Epithelial cell of proximal tubule (primary cell): ENCODE measurements at regions not wholly inside any gene's neighbourhood (a gene's known extent, or its start where the extent isn't known, plus 50 kb on each side); places are given as distances from the start of the nearest gene placed in this dataset.

ENCODE experiments used
- DNase-seq: peaks from one replicate; pipeline ENCODE4 v3.0.0-alpha.2; 2011; ENCODE audit warnings: low read depth
- H3K4me3 ChIP-seq: 2 replicates; pipeline ENCODE4 v1.5.1; 2011; ENCODE audit warnings: low read depth, mild to moderate bottlenecking, low read length
- TF ChIP-seq, protein P1 (sequence below): conservative IDR thresholded peaks from 2 replicates; pipeline ENCODE4 v1.5.1; 2012; ENCODE audit warnings: low read depth, mild to moderate bottlenecking, low read length

DNA sequence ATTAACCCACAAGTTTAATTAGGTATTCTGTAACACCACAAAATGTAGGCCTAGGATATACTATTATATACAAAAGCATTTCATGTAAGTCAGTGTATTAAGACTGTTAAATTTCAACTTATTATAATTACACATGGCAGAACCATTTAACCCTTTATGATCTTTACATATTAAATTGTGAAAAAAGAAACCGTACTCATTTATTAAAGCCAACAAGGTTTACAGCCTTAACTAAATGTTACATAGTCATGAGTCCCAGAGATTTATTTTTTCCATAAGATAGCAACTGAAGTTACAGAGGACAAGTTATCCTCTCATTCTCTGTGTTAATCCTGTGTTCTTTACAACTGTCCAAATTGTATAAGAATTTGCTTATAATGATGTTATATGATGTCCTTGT is 615.8 kb upstream of the AGTR1 start:
- DNase-seq = no peak
- TF ChIP-seq, protein P1, sequence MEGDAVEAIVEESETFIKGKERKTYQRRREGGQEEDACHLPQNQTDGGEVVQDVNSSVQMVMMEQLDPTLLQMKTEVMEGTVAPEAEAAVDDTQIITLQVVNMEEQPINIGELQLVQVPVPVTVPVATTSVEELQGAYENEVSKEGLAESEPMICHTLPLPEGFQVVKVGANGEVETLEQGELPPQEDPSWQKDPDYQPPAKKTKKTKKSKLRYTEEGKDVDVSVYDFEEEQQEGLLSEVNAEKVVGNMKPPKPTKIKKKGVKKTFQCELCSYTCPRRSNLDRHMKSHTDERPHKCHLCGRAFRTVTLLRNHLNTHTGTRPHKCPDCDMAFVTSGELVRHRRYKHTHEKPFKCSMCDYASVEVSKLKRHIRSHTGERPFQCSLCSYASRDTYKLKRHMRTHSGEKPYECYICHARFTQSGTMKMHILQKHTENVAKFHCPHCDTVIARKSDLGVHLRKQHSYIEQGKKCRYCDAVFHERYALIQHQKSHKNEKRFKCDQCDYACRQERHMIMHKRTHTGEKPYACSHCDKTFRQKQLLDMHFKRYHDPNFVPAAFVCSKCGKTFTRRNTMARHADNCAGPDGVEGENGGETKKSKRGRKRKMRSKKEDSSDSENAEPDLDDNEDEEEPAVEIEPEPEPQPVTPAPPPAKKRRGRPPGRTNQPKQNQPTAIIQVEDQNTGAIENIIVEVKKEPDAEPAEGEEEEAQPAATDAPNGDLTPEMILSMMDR = no peak
- H3K4me3 ChIP-seq = no peak overlapping the region

DNA sequence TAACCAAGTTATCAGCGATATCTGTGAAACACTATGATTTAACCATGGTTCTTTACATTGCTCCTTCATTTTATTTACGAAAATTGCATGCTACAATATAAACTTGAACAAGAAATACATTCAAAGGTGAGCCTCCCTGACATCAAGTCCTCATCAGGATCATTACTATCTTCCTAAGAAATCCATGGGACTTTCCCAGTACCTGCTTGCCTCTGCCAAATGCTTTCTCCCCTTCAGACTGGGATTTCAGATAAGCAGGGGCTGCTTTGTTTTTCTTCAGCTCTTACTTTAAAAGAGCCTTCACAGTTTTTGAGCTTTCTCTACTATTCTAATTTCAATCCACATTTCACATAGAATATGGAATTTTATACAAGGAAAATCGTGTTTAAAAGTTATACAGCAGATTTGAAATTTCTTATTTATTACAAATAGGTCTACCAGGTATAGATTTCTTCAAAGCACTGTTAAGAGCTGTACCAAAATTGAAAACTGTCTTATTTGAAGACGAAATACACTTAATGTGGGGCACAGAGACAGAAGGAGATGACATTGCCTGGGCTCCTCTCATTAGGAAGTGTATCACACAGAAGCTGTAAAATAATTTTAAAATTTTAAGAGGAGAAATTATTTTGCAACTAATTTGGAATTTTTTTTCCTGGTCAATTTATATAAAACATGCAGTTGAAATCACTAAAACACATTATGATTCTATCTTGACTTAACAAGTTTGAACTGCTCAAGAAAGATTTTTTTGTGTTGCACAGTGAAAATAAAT is 615.0 kb upstream of the AGTR1 start:
- TF ChIP-seq, protein P1 = no peak
- no peak overlapping the region for H3K4me3 ChIP-seq
- no peak for DNase-seq

DNA sequence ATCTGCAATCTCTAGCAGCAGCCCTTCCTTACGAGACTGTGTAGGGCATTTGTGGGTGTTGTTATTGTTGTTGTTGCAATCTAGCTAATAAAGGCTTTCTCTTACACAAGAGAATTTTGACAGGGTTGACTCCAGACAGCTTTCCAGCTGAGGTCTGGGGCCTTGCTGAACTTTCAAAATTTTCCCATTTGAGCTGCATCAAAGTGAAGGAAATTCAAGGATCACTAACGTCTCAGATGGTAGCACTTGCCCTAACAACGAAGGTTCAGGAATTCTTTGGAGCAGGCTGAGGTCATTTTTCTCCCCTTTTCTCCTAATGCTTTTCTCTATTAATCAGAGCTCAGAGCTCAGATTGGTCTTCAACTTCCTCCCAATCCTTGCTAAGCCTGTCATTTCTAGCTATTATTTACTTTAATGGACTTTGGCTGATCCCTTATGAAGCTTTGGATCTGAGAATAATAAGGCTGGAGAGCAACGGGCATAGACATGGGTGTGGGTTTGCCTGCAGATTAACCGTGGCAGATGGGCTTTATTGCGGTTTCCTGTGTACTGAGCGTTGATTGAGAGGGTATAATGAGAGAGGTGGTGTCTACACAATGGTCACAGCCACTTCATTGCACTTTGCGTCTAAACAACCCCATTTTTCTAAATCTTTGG is 614.0 kb upstream of the AGTR1 start:
- DNase-seq = no peak
- TF ChIP-seq, protein P1 = no peak
- H3K4me3 ChIP-seq = no peak overlapping the region

DNA sequence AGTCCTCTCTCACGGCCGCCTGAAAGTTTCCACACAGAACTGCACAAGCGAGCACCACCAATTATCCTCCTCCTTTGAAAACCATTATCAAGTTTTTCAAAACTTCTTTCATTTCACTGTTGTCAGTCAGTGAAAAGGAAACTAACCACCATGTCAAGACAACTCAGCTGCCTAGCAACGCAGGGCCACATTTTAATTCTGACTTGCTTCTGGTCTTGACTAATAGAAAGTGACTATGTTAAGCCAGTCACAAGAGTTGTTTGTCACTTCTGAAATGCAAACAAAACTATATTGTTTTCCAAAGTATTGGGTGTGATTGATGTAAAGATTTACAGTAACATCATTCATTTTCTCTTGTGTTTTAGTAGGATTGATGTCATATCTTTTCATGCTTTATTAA is 612.8 kb upstream of the AGTR1 start:
- no peak for DNase-seq
- TF ChIP-seq, protein P1 = no peak
- no peak overlapping the region for H3K4me3 ChIP-seq

DNA sequence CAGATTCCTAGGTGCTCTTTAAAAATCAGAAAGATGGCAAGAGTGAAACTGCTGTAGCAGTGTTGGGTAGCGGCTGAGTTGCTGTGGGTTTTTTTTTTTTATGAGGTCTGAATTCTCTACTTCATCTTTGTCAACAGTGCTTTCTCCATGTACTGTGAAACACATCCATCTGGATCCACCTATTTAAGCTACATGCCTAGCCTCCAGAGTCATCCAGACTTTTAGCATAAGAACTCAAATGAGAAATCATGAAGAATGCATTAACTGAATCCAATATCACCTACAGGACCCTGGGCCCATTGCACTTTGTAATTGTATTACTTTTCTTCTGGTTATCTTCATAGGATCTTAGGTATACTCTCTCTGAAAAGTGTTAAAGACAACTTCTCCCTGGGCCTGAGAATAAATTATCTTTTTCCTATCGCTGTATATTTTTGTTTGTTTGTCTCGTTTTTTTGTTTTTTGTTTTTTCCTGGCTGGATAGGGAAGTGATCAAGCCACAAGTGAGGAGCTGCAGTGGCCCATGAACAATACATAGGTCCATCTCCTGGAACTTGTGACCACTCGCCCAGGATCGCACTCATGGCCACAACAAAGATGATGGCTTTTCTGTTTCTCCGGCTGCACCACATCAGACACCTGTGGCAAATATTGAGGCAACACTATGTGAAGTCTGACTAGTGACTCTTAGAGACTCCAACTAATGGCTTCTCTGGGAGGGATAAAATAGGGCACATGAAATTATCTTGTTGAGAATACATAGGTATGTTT is 609.9 kb upstream of the AGTR1 start:
- no peak for DNase-seq
- H3K4me3 ChIP-seq = no peak overlapping the region
- TF ChIP-seq, protein P1 = no peak

DNA sequence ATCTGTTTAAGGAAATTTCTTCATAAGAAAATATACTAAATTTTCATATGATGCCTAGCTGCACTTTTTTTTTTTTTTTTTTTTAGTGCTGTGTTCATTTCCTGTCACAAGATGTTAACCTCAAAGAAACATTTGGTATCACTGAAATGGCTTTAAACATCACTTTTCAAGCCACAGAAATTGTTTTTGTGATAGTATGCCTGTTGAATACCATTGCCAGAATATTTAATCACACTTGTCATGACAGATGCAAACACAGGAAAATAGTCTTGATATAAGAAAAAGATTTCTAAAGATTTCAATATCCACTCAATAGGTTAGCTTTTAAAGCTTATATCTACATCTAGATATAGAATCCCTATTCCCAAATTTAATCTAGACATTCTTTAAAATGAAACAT is 608.5 kb upstream of the AGTR1 start:
- no peak overlapping the region for H3K4me3 ChIP-seq
- TF ChIP-seq, protein P1 = no peak
- no peak for DNase-seq
